ENCODE measurements at regions not wholly inside any gene's neighbourhood (a gene's known extent, or its start where the extent isn't known, plus 50 kb on each side); places are given as distances from the start of the nearest gene placed in this dataset.

DNA sequence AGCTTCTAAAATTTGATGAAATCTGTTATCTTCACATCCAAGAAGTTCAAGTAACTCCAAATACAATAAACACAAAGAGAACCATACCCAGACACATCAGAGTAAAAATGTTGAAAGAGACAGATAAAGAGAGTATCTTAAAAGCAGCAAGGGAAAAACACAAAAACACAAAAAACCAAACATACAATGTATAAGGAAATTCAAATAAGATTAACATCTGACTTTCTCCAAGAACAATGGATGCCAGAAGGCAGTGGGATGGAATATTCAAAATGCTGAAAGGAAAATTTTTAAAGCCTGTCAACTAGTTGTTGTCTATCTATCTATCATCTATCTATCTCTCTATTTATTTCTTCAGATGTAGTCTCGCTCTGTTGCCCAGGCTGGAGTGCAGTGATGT, 72.4 kb upstream of the MKLN1 start:
- H3K27ac Mint-ChIP-seq, result no peak overlapping the region
- no peaks in the 10 kb centered on the region for H3K4me1 ChIP-seq (ENCODE audit: insufficient read depth, low read length)
- DNase-seq (no peak), ATAC-seq (ENCODE audit: poor library complexity) (no peak)
- intact Hi-C loops (cut with DNase I, micrococcal nuclease), result no loop called here
- H3K9me3 ChIP-seq (ENCODE audit: control insufficient read depth in 1 of 2, insufficient read depth in 1 of 2, low read length in 2 of 2), result peaks cover 10 to 14% of the 10 kb centered on the region in 2 experiments
- no peaks in the 10 kb centered on the region for H3K36me3 ChIP-seq (ENCODE audit: insufficient read depth, low read length)
- CTCF ChIA-PET, result no interaction called here
- no peak overlapping the region for H3K4me3 Mint-ChIP-seq
- TF ChIP-seq, protein P1, sequence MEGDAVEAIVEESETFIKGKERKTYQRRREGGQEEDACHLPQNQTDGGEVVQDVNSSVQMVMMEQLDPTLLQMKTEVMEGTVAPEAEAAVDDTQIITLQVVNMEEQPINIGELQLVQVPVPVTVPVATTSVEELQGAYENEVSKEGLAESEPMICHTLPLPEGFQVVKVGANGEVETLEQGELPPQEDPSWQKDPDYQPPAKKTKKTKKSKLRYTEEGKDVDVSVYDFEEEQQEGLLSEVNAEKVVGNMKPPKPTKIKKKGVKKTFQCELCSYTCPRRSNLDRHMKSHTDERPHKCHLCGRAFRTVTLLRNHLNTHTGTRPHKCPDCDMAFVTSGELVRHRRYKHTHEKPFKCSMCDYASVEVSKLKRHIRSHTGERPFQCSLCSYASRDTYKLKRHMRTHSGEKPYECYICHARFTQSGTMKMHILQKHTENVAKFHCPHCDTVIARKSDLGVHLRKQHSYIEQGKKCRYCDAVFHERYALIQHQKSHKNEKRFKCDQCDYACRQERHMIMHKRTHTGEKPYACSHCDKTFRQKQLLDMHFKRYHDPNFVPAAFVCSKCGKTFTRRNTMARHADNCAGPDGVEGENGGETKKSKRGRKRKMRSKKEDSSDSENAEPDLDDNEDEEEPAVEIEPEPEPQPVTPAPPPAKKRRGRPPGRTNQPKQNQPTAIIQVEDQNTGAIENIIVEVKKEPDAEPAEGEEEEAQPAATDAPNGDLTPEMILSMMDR (IDR thresholded peaks at IDR 0.05), result no peak
- no peak overlapping the region for H3K4me3 ChIP-seq (ENCODE audit: low read length)
- H3K36me3 Mint-ChIP-seq (ENCODE audit: low read depth), result peaks cover 4% of the 10 kb centered on the region
- POLR2A ChIA-PET, result no interaction called here
- no peaks in the 10 kb centered on the region for H3K27me3 ChIP-seq (ENCODE audit: control insufficient read depth in 1 of 2, insufficient read depth in 2 of 2, low read length in 2 of 2)
- H3K9me3 Mint-ChIP-seq, result peaks cover 11% of the 10 kb centered on the region
- peaks cover 2% of the 10 kb centered on the region for H3K27me3 Mint-ChIP-seq
- H3K27ac ChIP-seq (ENCODE audit: low read depth in 1 of 2, low read length in 2 of 2), result no peak overlapping the region
- no peaks in the 10 kb centered on the region for H3K4me1 Mint-ChIP-seq (ENCODE audit: low read depth)

DNA sequence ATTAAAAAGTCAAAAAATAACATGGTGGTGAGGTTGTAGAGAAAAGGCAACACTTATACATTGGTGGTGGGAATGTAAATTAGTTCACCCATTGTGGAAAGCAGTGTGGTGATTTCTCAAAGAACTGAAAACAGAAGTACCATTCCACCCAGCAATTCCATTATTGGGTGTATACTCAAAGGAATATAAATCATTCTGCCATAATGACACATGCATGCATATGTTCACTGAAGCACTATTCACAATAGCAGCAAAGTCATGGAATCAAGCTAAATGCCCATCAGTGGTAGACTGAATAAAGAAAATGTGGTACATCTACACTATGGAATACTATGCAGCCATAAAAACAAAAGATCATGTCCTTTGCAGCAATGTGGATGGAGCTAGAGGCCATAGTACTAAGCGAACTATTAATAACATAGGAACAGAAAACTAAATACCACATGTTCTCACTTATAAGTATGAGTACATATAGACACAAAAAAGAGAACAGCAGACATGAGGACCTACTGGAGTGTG, 66.1 kb upstream of the MKLN1 start:
- peaks cover 0 to 3% of the 10 kb centered on the region in 2 experiments for H3K9me3 ChIP-seq (ENCODE audit: control insufficient read depth in 1 of 2, insufficient read depth in 1 of 2, low read length in 2 of 2)
- H3K27me3 Mint-ChIP-seq, result no peaks in the 10 kb centered on the region
- intact Hi-C loops (cut with DNase I, micrococcal nuclease), result no loop called here
- H3K4me1 Mint-ChIP-seq (ENCODE audit: low read depth), result no peaks in the 10 kb centered on the region
- ATAC-seq (ENCODE audit: poor library complexity) (no peak), DNase-seq (no peak)
- H3K4me3 Mint-ChIP-seq, result no peak overlapping the region
- H3K27ac Mint-ChIP-seq, result no peak overlapping the region
- H3K36me3 Mint-ChIP-seq (ENCODE audit: low read depth), result no peaks in the 10 kb centered on the region
- TF ChIP-seq, protein P1 (IDR thresholded peaks at IDR 0.05), result no peak
- CTCF ChIA-PET, result no interaction called here
- no peaks in the 10 kb centered on the region for H3K36me3 ChIP-seq (ENCODE audit: insufficient read depth, low read length)
- H3K4me1 ChIP-seq (ENCODE audit: insufficient read depth, low read length), result no peaks in the 10 kb centered on the region
- H3K27me3 ChIP-seq (ENCODE audit: control insufficient read depth in 1 of 2, insufficient read depth in 2 of 2, low read length in 2 of 2), result no peaks in the 10 kb centered on the region
- no peak overlapping the region for H3K4me3 ChIP-seq (ENCODE audit: low read length)
- no peak overlapping the region for H3K27ac ChIP-seq (ENCODE audit: low read depth in 1 of 2, low read length in 2 of 2)
- H3K9me3 Mint-ChIP-seq, result no peaks in the 10 kb centered on the region
- POLR2A ChIA-PET, result no interaction called here

GRCh38 chr7:131265227-131265626, 62.4 kb upstream of the MKLN1 start:
- CTCF ChIA-PET, result interaction anchor here (0.7 kb wide), 1 partner anchor 160 kb away, joined by 4 read pairs; no protein-coding TSS in a partner anchor
- no peak overlapping the region for H3K27ac ChIP-seq (ENCODE audit: low read depth in 1 of 2, low read length in 2 of 2)
- H3K4me3 ChIP-seq (ENCODE audit: low read length), result no peak overlapping the region
- ATAC-seq (ENCODE audit: poor library complexity), result no peak
- TF ChIP-seq, protein P1 (IDR thresholded peaks at IDR 0.05), result no peak
- Mint-ChIP-seq H3K4me3 (no peak overlapping the region), H3K4me1 (ENCODE audit: low read depth) (no peaks in the 10 kb centered on the region), H3K9me3 (peaks cover 4% of the 10 kb centered on the region), H3K27ac (no peak overlapping the region), H3K27me3 (no peaks in the 10 kb centered on the region), H3K36me3 (ENCODE audit: low read depth) (no peaks in the 10 kb centered on the region)
- POLR2A ChIA-PET, result no interaction called here
- intact Hi-C loops (cut with DNase I, micrococcal nuclease), result no loop called here
- peaks cover 0 to 3% of the 10 kb centered on the region in 2 experiments for H3K9me3 ChIP-seq (ENCODE audit: control insufficient read depth in 1 of 2, insufficient read depth in 1 of 2, low read length in 2 of 2)
- H3K36me3 ChIP-seq (ENCODE audit: insufficient read depth, low read length), result no peaks in the 10 kb centered on the region
- no peak for DNase-seq
- H3K27me3 ChIP-seq (ENCODE audit: control insufficient read depth in 1 of 2, insufficient read depth in 2 of 2, low read length in 2 of 2), result no peaks in the 10 kb centered on the region
- H3K4me1 ChIP-seq (ENCODE audit: insufficient read depth, low read length), result no peaks in the 10 kb centered on the region
